MM.1S (cell line): ENCODE measurements at regions not wholly inside any gene's neighbourhood (a gene's known extent, or its start where the extent isn't known, plus 50 kb on each side); places are given as distances from the start of the nearest gene placed in this dataset.

ENCODE experiments used
- CTCF ChIP-seq: fragments of 300-600 bp; sonication (generic); IDR thresholded peaks from 2 replicates; pipeline ENCODE4 v1.5.1; 2016; ENCODE audit warnings: antibody characterized with exemption, low read length, mixed read lengths
- EZH2 ChIP-seq: fragments of 300-600 bp; sonication (generic); optimal IDR thresholded peaks from 2 replicates; pipeline ENCODE3; 2017; ENCODE audit warnings: low read depth, mild to moderate bottlenecking, antibody characterized with exemption, low read length, mixed read lengths

- TF ChIP-seq CTCF (no peak), EZH2 (no peak)
Observed at GRCh38 chr2:145593991-145594614, 1074.2 kb upstream of the ZEB2 start.
